ENCODE measurements at regions not wholly inside any gene's neighbourhood (a gene's known extent, or its start where the extent isn't known, plus 50 kb on each side); places are given as distances from the start of the nearest gene placed in this dataset.

DNA sequence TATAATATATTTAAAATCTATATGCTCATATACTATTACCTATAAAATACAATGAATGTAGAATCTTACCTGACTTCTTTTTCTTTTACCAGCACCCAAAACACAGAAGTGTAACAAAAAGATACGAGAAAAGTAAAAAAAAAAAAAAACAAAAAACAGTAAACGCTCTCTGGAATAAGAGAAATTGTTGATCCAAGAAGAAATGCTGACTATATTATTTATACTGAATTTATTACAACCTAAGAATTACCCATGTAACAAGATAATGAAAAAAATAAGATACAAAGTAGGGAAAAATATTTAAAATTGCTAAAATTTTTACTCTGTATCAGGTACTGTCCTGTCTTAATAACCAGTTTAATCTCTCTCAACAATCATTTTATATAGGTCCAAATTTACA is 787.9 kb upstream of the MAN1A1 start:
- Histone ChIP-seq H3K9me3 (ENCODE audit: control insufficient read depth, low read depth, low read length) (no peaks in the 10 kb centered on the region), H3K27ac (ENCODE audit: insufficient read length, low read depth, low read length) (no peak overlapping the region), H3K56ac (ENCODE audit: insufficient read length, low read depth, low read length) (no peak overlapping the region), H2AFZ (ENCODE audit: low read length) (no peak overlapping the region), H3K4me1 (ENCODE audit: insufficient read depth, low read length) (no peaks in the 10 kb centered on the region), H3K79me1 (ENCODE audit: insufficient read depth, low read depth, low read length, poor library complexity, severe bottlenecking) (no peaks in the 10 kb centered on the region), H2BK120ac (ENCODE audit: low read depth, low read length, poor library complexity, severe bottlenecking) (no peak overlapping the region), H4K5ac (ENCODE audit: insufficient read length, low read depth, low read length) (no peak overlapping the region), H3K9ac (ENCODE audit: extremely low read depth, insufficient read length, low read length) (no peak overlapping the region), H3T11ph (ENCODE audit: low read length) (no peak overlapping the region), H3K4ac (ENCODE audit: low read depth, low read length) (no peak overlapping the region), H3K18ac (ENCODE audit: insufficient read length, low read depth, low read length) (no peak overlapping the region), H4K91ac (ENCODE audit: insufficient read length, low read depth, low read length) (no peak overlapping the region), H2BK12ac (ENCODE audit: insufficient read length, low read depth, low read length) (no peak overlapping the region), H3K27me3 (ENCODE audit: insufficient read depth, low read length) (no peaks in the 10 kb centered on the region), H4K20me1 (ENCODE audit: control insufficient read depth, insufficient read depth, insufficient read length) (no peaks in the 10 kb centered on the region), H4K8ac (replicated peaks; ENCODE audit: insufficient read length, low read depth, low read length) (no peak overlapping the region), H3K14ac (ENCODE audit: insufficient read depth, low read length) (no peak overlapping the region), H2BK20ac (ENCODE audit: low read depth, low read length, poor library complexity, severe bottlenecking) (no peak overlapping the region), H3K79me2 (ENCODE audit: insufficient read depth, low read length) (no peaks in the 10 kb centered on the region), H3K23me2 (ENCODE audit: insufficient read length, low read depth, low read length, poor library complexity, severe bottlenecking) (no peaks in the 10 kb centered on the region), H2AK5ac (ENCODE audit: insufficient read length, low read length) (no peak overlapping the region), H2BK15ac (ENCODE audit: low read depth, low read length) (no peak overlapping the region), H3K4me2 (ENCODE audit: insufficient read depth, insufficient read length, low read length) (no peak overlapping the region), H3K23ac (ENCODE audit: insufficient read length, low read depth, low read length) (no peak overlapping the region), H2BK5ac (ENCODE audit: insufficient read length, low read length) (no peak overlapping the region)
- no peak overlapping the region for H3K27ac Mint-ChIP-seq
- no peaks in the 10 kb centered on the region for H3K27me3 Mint-ChIP-seq (ENCODE audit: low read depth)
- no peak overlapping the region for H3K4me3 Mint-ChIP-seq
- H3K9me3 Mint-ChIP-seq = no peaks in the 10 kb centered on the region
- no peak for DNase-seq
- peaks cover 0 to 4% of the 10 kb centered on the region in 2 experiments; a peak in 2 of 4 replicates for H3K4me1 Mint-ChIP-seq
- TF ChIP-seq, protein P1, sequence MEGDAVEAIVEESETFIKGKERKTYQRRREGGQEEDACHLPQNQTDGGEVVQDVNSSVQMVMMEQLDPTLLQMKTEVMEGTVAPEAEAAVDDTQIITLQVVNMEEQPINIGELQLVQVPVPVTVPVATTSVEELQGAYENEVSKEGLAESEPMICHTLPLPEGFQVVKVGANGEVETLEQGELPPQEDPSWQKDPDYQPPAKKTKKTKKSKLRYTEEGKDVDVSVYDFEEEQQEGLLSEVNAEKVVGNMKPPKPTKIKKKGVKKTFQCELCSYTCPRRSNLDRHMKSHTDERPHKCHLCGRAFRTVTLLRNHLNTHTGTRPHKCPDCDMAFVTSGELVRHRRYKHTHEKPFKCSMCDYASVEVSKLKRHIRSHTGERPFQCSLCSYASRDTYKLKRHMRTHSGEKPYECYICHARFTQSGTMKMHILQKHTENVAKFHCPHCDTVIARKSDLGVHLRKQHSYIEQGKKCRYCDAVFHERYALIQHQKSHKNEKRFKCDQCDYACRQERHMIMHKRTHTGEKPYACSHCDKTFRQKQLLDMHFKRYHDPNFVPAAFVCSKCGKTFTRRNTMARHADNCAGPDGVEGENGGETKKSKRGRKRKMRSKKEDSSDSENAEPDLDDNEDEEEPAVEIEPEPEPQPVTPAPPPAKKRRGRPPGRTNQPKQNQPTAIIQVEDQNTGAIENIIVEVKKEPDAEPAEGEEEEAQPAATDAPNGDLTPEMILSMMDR (conservative IDR thresholded peaks at IDR 0.05) = no peak
- no peaks in the 10 kb centered on the region for H3K36me3 Mint-ChIP-seq (ENCODE audit: insufficient read depth in 1 of 3, low read depth in 3 of 3)
- WGBS (ENCODE audit: extremely low coverage, insufficient read length, low lambda C conversion rate) = no CpG with 5 or more reads among the region's 2 CpGs

Data from H9 (cell line).